Lung (tissue), 11 donors: ENCODE measurements at regions not wholly inside any gene's neighbourhood (a gene's known extent, or its start where the extent isn't known, plus 50 kb on each side); places are given as distances from the start of the nearest gene placed in this dataset.

Experiments
- ATAC-seq: fragments of 200-7000 bp; cut with Tn5 transposase; one replicate; pipeline ENCODE4 v1.9.1; 2020; ENCODE audit warnings: moderate number of reproducible peaks; ENCODE audit not compliant: insufficient read depth, low FRiP score
- DNase-seq, 3 donors: peaks; one replicate each; pipeline ENCODE4 v3.0.0-alpha.2; 2013 to 2017
- H3K27ac ChIP-seq, 2 donors: one replicate each; pipeline ENCODE4 v1.5.1; 2013; ENCODE audit warnings: mild to moderate bottlenecking in 2 of 2, moderate library complexity in 2 of 2, control low read depth in 1 of 2, inconsistent platforms in 1 of 2, low read depth in 1 of 2, low read length in 1 of 2
- H3K27me3 ChIP-seq, 3 donors: one replicate each; pipeline ENCODE4 v1.5.1; 2013; ENCODE audit warnings: low read length in 2 of 3; ENCODE audit not compliant: control insufficient read depth in 3 of 3, insufficient read depth in 3 of 3
- H3K36me3 ChIP-seq, 4 donors: one replicate each; pipeline ENCODE4 v1.5.1; 2013; ENCODE audit warnings: low read length in 4 of 4, mild to moderate bottlenecking in 1 of 4, moderate library complexity in 1 of 4; ENCODE audit not compliant: control insufficient read depth in 4 of 4, insufficient read depth in 4 of 4
- H3K4me1 ChIP-seq, 5 donors: one replicate each; pipeline ENCODE4 v1.5.1; 2013; ENCODE audit warnings: low read length in 5 of 5, mild to moderate bottlenecking in 2 of 5, moderate library complexity in 1 of 5; ENCODE audit not compliant: control insufficient read depth in 5 of 5, insufficient read depth in 5 of 5
- H3K4me3 ChIP-seq: one replicate; pipeline ENCODE4 v1.5.1; 2013; ENCODE audit warnings: mild to moderate bottlenecking, control low read depth, moderate library complexity
- H3K9ac ChIP-seq, 2 donors: one replicate each; pipeline ENCODE4 v1.5.1; 2013; ENCODE audit warnings: low read length in 2 of 2, control low read depth in 1 of 2; ENCODE audit not compliant: insufficient read depth in 1 of 2
- H3K9me3 ChIP-seq, 4 donors: one replicate each; pipeline ENCODE4 v1.5.1; 2013; ENCODE audit warnings: low read length in 3 of 4, mild to moderate bottlenecking in 1 of 4, moderate library complexity in 1 of 4; ENCODE audit not compliant: control insufficient read depth in 4 of 4, insufficient read depth in 3 of 4
- CTCF ChIP-seq: IDR thresholded peaks from 2 replicates; pipeline ENCODE4 v1.5.1; 2012; ENCODE audit warnings: mild to moderate bottlenecking; ENCODE audit errors: control extremely low read depth, extremely low read depth
- WGBS, 2 donors: extraction: QIAGEN DNeasy Blood & Tissue Kit; methylation state at CpG; one replicate each; pipeline ENCODE4 v1.1.7; 2013; 5-methylcytosine and 5-hydroxymethylcytosine counted together
- donor health status: control.
- donor health status: control.
- donor health status: Bipolar disorder and iron deficiency.
- donor health status: healthy.
- donor health status: DM: yes; HTN: yes; CAD: no.

- no peak overlapping the region for H3K9ac ChIP-seq
- no peaks in the 10 kb centered on the region for H3K36me3 ChIP-seq
- no peak for TF ChIP-seq CTCF
- DNase-seq: no peak
- H3K9me3 ChIP-seq: no peaks in the 10 kb centered on the region
- H3K27me3 ChIP-seq: no peaks in the 10 kb centered on the region
- H3K4me1 ChIP-seq: peaks cover 0 to 4% (median 0%) of the 10 kb centered on the region in 5 donors
- ATAC-seq: no peak
- H3K4me3 ChIP-seq: no peak overlapping the region
- WGBS, 2 donors: 66 to 74% methylated on average over 6 of the region's 6 CpGs
- H3K27ac ChIP-seq: no peak overlapping the region
Measured at GRCh38 chr5:167764641-167765289, 526.7 kb upstream of the WWC1 start.

DNA sequence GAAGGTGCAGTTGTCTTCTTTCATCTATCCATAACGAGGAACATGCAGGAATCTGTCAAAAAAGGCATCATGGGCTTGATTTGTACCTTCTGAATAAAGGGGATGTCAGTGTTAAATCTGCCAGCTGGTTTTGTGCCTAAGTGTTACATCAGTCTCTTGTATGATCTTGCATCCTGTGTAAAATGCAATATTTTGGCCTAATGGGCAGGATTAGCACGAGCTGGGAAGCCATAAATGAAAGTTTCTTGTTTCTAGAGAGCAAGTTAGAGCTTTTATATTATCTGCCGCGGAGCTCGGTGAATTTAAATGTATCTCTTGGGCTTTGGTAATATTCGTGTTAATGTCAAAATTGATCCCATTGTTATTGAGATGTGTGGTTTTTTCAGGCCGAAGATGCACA is 526.1 kb upstream of the WWC1 start:
- TF ChIP-seq CTCF: no peak
- Histone ChIP-seq H3K4me3 (no peak overlapping the region), H3K9me3 (no peaks in the 10 kb centered on the region), H3K4me1 (peaks cover 0 to 4% (median 0%) of the 10 kb centered on the region in 5 donors), H3K9ac (no peak overlapping the region), H3K36me3 (no peaks in the 10 kb centered on the region), H3K27ac (no peak overlapping the region), H3K27me3 (no peaks in the 10 kb centered on the region)
- DNase-seq: peak in 2 of 3 donors; percentile 24 to 59
- ATAC-seq: no peak
- WGBS, 2 donors: 75 to 81% methylated on average over 7 of the region's 7 CpGs

- ATAC-seq (no peak), DNase-seq (no peak)
- Histone ChIP-seq H3K27me3 (no peaks in the 10 kb centered on the region), H3K4me1 (peaks cover 0 to 4% (median 0%) of the 10 kb centered on the region in 5 donors), H3K9ac (no peak overlapping the region), H3K9me3 (no peaks in the 10 kb centered on the region), H3K4me3 (no peak overlapping the region), H3K27ac (no peak overlapping the region), H3K36me3 (no peaks in the 10 kb centered on the region)
- 46 to 49% methylated on average over 2 of the region's 2 CpGs for WGBS, 2 donors
- no peak for TF ChIP-seq CTCF
Measured at GRCh38 chr5:167766957-167767356, 524.5 kb upstream of the WWC1 start.

DNA sequence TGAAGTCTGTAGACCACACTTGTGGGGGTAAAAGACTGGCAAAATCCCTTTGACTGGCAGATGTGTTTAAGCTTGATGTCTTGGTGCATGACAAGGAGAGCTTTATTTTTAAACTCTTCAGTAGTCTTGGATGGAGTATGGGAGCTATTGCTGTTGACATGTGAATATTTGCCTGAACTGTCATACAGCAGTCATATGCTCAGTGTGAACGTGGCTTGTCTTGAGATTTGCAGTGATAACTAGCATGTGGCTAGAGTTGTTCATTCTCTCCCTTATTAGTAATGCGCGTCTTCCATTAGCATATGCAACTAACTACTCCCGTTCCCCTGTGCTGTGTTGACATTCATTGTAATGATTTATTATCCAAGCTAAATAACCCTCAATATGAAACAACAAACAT is 523.6 kb upstream of the WWC1 start:
- H3K4me1 ChIP-seq: no peaks in the 10 kb centered on the region
- H3K4me3 ChIP-seq: no peak overlapping the region
- H3K9me3 ChIP-seq: no peaks in the 10 kb centered on the region
- no peak overlapping the region for H3K9ac ChIP-seq
- no peaks in the 10 kb centered on the region for H3K27me3 ChIP-seq
- ATAC-seq (no peak), DNase-seq (no peak)
- H3K36me3 ChIP-seq: no peaks in the 10 kb centered on the region
- WGBS, 2 donors: 74 to 85% methylated on average over 4 of the region's 4 CpGs
- H3K27ac ChIP-seq: no peak overlapping the region
- TF ChIP-seq CTCF: no peak
